ENCODE measurements at regions not wholly inside any gene's neighbourhood (a gene's known extent, or its start where the extent isn't known, plus 50 kb on each side); places are given as distances from the start of the nearest gene placed in this dataset.

DNA sequence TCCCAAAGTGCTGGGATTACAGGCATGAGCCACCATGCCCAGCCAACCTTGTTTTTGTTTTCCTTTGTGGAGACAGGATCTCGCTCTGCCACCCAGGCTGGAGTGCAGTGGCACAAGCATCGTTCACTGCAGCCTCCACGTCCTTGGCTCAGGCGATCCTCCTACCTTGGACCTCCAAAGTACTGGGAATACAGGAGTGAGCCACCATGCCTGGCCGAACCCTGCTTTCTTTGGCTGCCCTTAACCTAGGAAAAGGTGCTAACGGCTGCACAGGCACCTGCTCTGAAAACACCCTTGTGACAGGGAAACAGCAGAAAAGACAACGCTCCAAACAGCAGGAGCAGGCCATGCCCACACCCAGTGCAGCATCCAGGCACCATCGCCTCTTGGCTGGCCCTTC lies 71.9 kb downstream of the OAT start:
- DNase-seq (ENCODE audit: low spot score) (no peak), FAIRE-seq (no peak)

DNA sequence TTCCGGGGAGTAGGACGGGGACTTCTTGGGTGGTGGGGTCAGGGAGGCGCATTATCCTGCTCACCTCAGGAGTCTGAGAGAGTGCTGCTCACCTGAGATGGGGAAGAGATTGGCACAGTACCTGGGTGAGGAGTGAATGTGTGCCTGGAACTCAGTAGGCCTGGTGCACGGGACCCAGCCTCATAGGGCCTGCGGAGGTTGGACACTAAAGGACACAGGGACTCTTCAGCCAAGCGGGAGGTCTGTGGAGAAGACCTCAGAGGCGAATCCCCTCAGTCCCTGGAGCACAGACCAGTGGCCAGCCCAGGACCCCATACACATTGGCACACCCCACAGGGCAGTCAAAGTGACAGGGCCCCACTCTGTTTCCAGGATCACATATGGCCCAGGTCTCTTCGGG lies 73.2 kb downstream of the OAT start:
- no peak for DNase-seq (ENCODE audit: low spot score)
- FAIRE-seq = no peak

- FAIRE-seq = no peak
- no peak for DNase-seq (ENCODE audit: low spot score)
Measured at GRCh38 chr10:124344931-124345330, 73.8 kb downstream of the OAT start.

- DNase-seq (ENCODE audit: low spot score) = no peak
- FAIRE-seq = no peak
Measured at GRCh38 chr10:124344266-124344590, 74.5 kb downstream of the OAT start.

GRCh38 chr10:124343351-124344265 lies 75.1 kb downstream of the OAT start:
- DNase-seq (ENCODE audit: low spot score) (no peak), FAIRE-seq (no peak)

- DNase-seq (ENCODE audit: low spot score) = no peak
- FAIRE-seq = no peak
Measured at GRCh38 chr10:124342821-124343170, 75.9 kb downstream of the OAT start.

- FAIRE-seq (no peak), DNase-seq (ENCODE audit: low spot score) (no peak)
Measured at GRCh38 chr10:124342136-124342820, 76.4 kb downstream of the OAT start.

GRCh38 chr10:124341768-124342135 lies 77.0 kb downstream of the OAT start:
- DNase-seq (ENCODE audit: low spot score) (no peak), FAIRE-seq (no peak)

- no peak for FAIRE-seq
- no peak for DNase-seq (ENCODE audit: low spot score)
Measured at GRCh38 chr10:124340033-124340760, 78.5 kb downstream of the OAT start.

DNA sequence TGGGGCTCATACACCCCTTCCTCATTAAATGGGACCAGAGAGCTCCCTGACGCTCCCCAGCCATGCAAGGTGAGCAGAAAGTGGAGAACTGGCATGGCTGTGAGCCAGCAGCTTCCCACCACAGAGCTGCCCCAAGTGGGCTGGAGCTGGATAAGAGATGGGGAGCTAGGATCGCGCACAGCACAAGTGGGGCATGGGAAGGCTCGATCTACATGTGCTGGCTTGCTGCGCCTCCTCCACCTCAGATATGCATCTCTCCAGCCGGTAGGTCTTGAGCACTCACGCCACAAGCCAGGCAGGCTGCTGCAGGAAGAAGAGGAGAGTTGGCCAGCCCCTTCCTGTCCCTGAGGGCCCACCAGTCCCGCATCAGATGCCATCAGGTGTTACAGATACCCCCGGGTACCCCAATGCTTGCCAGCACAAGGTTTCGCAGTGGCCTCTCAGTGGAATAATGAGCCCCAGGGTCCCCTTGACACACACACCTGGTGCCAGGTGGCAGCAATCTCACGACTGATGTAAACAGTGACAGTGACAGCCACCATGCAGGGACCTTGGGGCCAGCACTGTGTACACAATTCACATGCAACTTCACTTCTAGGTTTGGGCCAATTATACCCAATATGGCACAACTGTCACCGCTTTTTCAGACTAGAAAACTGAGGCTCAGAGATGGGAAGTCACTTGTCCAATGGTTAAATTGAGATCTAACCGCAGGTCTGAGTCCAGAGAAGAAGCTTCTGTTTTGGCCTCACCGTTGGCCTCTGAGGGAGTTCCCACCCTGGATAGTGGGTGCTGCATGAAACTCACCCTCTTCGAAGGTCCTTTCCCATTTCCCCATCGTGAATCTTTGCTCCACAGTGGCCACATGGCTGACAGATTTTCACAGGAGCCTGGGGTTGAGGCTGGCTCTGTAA lies 79.3 kb downstream of the OAT start:
- DNase-seq (ENCODE audit: low spot score) (no peak), FAIRE-seq (no peak)

- FAIRE-seq (no peak), DNase-seq (ENCODE audit: low spot score) (no peak)
Measured at GRCh38 chr10:124338276-124338925, 80.3 kb downstream of the OAT start.

GRCh38 chr10:124336186-124336585 lies 82.5 kb downstream of the OAT start:
- no peak for DNase-seq (ENCODE audit: low spot score)
- no peak for FAIRE-seq

DNA sequence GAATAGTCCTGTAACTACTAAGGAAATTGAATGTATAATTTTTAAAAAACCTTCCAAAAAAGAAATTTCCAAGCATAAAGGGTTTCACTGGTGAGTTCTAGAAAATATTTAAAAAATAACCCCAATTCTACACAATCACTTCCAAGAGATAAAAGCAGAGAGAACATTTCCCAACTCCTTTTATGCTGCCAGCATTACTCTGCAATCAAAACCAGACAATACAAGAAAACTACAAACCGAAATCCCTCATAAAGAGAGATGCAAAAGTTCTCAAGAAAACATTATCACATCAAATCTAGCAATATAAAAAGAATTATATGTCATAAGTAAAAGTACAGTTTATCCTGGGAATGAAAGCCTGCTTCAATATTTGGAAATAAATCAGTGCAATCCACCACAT lies 84.8 kb downstream of the OAT start:
- FAIRE-seq (no peak), DNase-seq (ENCODE audit: low spot score) (no peak)

DNA sequence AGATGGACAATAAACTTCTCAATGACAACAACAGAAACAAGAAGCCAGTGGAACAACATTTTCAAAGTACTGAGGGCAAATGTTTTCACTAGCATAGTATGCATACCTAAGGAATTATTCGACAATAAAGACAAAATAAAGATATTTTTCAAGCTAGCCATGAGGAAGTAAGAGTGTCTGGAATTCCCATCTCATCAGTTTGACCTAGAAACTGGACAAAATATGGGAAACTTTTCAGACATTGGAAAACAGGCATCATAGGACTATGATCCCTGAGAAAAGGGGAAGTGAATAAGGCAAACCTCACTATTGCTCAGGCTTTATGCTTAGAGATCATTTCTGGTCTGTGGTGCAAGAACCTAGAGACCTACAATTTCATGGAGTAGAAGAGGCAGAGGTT lies 86.3 kb downstream of the OAT start:
- no peak for DNase-seq (ENCODE audit: low spot score)

DNA sequence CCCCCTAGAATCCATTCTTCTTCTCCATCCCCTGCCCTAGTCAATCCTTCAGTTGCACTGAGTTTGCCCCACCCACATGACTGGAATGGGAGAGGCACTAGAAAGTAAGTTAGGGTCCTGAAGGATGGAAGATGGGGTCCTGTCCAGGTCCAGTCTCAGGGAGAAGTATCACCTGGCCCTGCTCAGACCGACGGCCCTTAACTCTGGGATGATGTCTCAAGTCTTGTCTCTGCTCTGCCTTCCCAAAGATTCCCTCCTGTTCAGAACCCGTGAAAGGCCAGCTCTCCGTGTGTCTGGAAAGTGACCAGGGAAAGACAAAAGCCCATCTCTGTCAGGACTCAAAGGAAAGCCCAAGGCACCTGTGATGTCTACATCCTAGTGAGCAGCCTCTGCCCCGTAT lies 88.8 kb downstream of the OAT start:
- FAIRE-seq (no peak), DNase-seq (ENCODE audit: low spot score) (no peak)

More for the DNA sequence above, 86.3 kb downstream of the OAT start:
- FAIRE-seq = no peak

DNA sequence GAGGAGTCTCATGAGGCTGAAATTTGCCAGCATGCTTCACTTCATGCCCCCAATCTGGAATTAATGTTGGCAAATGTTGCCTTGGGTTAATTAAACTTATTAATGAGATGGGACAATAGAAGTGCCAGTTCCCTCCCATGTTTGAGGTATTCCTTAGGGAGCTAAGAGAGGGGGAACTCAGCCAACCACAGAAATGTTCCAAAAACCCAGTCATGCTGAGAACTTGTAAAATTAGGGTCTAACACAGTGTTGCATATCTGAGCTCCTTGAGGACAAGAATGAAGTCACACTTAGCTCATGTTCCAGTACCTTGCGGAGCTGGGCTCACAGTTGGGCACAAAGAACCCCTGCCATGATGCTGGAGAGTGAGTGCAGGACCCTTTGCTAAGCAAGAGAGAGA lies 89.4 kb downstream of the OAT start:
- FAIRE-seq (no peak), DNase-seq (ENCODE audit: low spot score) (no peak)

- FAIRE-seq (no peak), DNase-seq (ENCODE audit: low spot score) (no peak)
Measured at GRCh38 chr10:124328477-124329220, 90.1 kb downstream of the OAT start.

DNA sequence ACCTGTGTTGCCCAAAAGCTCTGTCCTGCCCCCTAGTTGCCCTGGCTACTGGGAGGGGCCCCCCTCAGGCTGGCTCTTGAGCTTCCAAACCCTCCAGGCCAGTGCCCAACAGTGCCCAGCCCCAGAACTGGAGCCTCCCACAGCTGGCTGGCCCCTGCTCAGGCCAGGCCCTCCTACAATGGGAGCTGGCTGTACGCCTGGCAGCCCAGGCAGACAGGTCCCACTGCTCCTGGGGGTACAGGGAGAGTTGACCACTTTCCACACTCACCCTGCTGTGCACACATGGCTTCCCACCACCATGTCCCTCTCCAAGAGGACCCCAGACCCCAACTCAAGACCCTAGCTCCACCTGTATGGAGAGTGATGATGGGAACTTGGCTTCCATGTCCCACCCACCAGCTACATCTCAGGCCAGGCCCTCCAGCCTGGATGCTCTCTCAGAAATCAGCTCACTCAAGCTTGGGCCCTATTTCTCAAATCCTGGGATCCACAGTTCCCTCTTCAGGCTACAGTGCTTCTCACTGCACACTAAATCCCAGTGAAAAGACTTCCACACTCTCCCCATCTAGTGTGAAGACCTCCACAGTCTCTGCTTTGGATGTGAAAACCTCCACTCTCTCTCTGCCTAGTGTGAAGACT lies 92.6 kb downstream of the OAT start:
- DNase-seq (ENCODE audit: low spot score) = no peak
- no peak for FAIRE-seq

- DNase-seq (ENCODE audit: low spot score) (no peak), FAIRE-seq (no peak)
Measured at GRCh38 chr10:124325633-124325914, 93.1 kb downstream of the OAT start.

All from RCC 7860 (cell line).